HEK293 (cell line): ENCODE measurements at regions not wholly inside any gene's neighbourhood (a gene's known extent, or its start where the extent isn't known, plus 50 kb on each side); places are given as distances from the start of the nearest gene placed in this dataset.

Source experiments
- ZEB2 ChIP-seq: fragments of 450-650 bp; formaldehyde crosslinking; IDR thresholded peaks from 2 replicates; pipeline ENCODE4 v1.5.1; 2016; ENCODE audit warnings: missing biosample characterization, missing genetic modification characterization
- ZFP41 ChIP-seq: fragments of 450-650 bp; formaldehyde crosslinking; IDR thresholded peaks from 2 replicates; pipeline ENCODE4 v1.5.1; 2016; ENCODE audit warnings: missing biosample characterization, missing genetic modification characterization, borderline replicate concordance
- ZNF391 ChIP-seq: fragments of 450-650 bp; formaldehyde crosslinking; IDR thresholded peaks from 2 replicates; pipeline ENCODE4 v1.5.1; 2016; ENCODE audit warnings: low read depth, missing biosample characterization, missing genetic modification characterization, borderline replicate concordance
- ZNF792 ChIP-seq: fragments of 450-650 bp; formaldehyde crosslinking; IDR thresholded peaks from 2 replicates; pipeline ENCODE4 v1.5.1; 2016; ENCODE audit warnings: missing biosample characterization, missing genetic modification characterization
- ZNF837 ChIP-seq: fragments of 450-650 bp; formaldehyde crosslinking; IDR thresholded peaks from 2 replicates; pipeline ENCODE4 v1.5.1; 2016; ENCODE audit warnings: missing biosample characterization, missing genetic modification characterization
- TF ChIP-seq, protein P1 (sequence below): fragments of 450-650 bp; formaldehyde crosslinking; IDR thresholded peaks from 2 replicates; pipeline ENCODE4 v1.5.1; 2016; ENCODE audit warnings: missing biosample characterization, missing genetic modification characterization
- TF ChIP-seq, protein P2 (sequence below): fragments of 450-650 bp; formaldehyde crosslinking; IDR thresholded peaks from 2 replicates; pipeline ENCODE4 v1.5.1; 2016; ENCODE audit warnings: missing biosample characterization, missing genetic modification characterization

- TF ChIP-seq ZEB2 (tag by site-specific recombination), result no peak
- no peak for TF ChIP-seq ZNF792 (tag by site-specific recombination)
- TF ChIP-seq, protein P1, sequence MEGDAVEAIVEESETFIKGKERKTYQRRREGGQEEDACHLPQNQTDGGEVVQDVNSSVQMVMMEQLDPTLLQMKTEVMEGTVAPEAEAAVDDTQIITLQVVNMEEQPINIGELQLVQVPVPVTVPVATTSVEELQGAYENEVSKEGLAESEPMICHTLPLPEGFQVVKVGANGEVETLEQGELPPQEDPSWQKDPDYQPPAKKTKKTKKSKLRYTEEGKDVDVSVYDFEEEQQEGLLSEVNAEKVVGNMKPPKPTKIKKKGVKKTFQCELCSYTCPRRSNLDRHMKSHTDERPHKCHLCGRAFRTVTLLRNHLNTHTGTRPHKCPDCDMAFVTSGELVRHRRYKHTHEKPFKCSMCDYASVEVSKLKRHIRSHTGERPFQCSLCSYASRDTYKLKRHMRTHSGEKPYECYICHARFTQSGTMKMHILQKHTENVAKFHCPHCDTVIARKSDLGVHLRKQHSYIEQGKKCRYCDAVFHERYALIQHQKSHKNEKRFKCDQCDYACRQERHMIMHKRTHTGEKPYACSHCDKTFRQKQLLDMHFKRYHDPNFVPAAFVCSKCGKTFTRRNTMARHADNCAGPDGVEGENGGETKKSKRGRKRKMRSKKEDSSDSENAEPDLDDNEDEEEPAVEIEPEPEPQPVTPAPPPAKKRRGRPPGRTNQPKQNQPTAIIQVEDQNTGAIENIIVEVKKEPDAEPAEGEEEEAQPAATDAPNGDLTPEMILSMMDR, result no peak
- TF ChIP-seq ZFP41 (tag by site-specific recombination), result no peak
- no peak for TF ChIP-seq ZNF391 (tag by site-specific recombination)
- TF ChIP-seq, protein P2, sequence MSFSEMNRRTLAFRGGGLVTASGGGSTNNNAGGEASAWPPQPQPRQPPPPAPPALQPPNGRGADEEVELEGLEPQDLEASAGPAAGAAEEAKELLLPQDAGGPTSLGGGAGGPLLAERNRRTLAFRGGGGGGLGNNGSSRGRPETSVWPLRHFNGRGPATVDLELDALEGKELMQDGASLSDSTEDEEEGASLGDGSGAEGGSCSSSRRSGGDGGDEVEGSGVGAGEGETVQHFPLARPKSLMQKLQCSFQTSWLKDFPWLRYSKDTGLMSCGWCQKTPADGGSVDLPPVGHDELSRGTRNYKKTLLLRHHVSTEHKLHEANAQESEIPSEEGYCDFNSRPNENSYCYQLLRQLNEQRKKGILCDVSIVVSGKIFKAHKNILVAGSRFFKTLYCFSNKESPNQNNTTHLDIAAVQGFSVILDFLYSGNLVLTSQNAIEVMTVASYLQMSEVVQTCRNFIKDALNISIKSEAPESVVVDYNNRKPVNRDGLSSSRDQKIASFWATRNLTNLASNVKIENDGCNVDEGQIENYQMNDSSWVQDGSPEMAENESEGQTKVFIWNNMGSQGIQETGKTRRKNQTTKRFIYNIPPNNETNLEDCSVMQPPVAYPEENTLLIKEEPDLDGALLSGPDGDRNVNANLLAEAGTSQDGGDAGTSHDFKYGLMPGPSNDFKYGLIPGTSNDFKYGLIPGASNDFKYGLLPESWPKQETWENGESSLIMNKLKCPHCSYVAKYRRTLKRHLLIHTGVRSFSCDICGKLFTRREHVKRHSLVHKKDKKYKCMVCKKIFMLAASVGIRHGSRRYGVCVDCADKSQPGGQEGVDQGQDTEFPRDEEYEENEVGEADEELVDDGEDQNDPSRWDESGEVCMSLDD, result no peak
- no peak for TF ChIP-seq ZNF837 (tag by site-specific recombination)
These were observed 985.7 kb downstream of the CDH8 start for GRCh38 chr16:61050547-61050946.
